ENCODE measurements at regions not wholly inside any gene's neighbourhood (a gene's known extent, or its start where the extent isn't known, plus 50 kb on each side); places are given as distances from the start of the nearest gene placed in this dataset.

DNA sequence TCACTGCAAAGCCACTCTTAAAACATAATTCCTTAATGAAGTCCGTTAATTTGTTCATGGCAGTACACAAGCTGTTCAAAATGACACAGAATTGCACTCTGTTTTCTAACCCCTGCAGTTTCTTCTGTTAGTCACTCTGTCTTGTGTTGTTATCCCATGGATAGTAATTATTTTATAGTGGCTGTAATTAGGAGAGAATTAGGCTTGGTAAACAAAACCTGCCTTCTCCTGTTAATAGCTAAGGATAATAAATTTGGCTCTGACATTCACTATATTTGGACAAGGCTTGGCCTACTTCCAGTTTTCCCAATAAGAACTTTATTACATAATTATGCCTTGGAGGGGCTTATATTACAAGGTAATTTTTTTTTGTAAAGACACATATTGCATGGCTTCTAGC, 330.3 kb upstream of the FIGN start:
- no peaks in the 10 kb centered on the region for H3K4me1 Mint-ChIP-seq
- 50% methylated on average over 1 of the region's 1 CpG for WGBS (ENCODE audit: insufficient coverage)
- TF ChIP-seq, protein P1, sequence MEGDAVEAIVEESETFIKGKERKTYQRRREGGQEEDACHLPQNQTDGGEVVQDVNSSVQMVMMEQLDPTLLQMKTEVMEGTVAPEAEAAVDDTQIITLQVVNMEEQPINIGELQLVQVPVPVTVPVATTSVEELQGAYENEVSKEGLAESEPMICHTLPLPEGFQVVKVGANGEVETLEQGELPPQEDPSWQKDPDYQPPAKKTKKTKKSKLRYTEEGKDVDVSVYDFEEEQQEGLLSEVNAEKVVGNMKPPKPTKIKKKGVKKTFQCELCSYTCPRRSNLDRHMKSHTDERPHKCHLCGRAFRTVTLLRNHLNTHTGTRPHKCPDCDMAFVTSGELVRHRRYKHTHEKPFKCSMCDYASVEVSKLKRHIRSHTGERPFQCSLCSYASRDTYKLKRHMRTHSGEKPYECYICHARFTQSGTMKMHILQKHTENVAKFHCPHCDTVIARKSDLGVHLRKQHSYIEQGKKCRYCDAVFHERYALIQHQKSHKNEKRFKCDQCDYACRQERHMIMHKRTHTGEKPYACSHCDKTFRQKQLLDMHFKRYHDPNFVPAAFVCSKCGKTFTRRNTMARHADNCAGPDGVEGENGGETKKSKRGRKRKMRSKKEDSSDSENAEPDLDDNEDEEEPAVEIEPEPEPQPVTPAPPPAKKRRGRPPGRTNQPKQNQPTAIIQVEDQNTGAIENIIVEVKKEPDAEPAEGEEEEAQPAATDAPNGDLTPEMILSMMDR (IDR thresholded peaks at IDR 0.05) = no peak
- H3K4me3 Mint-ChIP-seq = no peak overlapping the region
- no peaks in the 10 kb centered on the region for H3K27me3 Mint-ChIP-seq (ENCODE audit: low read depth in 2 of 2)
- H3K9me3 Mint-ChIP-seq = peaks cover 2% of the 10 kb centered on the region in 2 donors
- no peak for DNase-seq
- ATAC-seq = no peak
- Histone ChIP-seq H3K9me3 (ENCODE audit: control insufficient read depth, insufficient read depth, low read length) (no peaks in the 10 kb centered on the region), H3K4me3 (ENCODE audit: low read length) (no peak overlapping the region), H3K27me3 (ENCODE audit: control insufficient read depth, insufficient read depth, low read length) (no peaks in the 10 kb centered on the region), H3K27ac (ENCODE audit: low read length) (no peak overlapping the region), H3K4me1 (ENCODE audit: control insufficient read depth, insufficient read depth, low read length) (no peaks in the 10 kb centered on the region), H3K36me3 (ENCODE audit: control insufficient read depth, insufficient read depth, low read length) (no peaks in the 10 kb centered on the region)
- intact Hi-C loops (cut with micrococcal nuclease) = no loop called here
- H3K27ac Mint-ChIP-seq = no peak overlapping the region
- H3K36me3 Mint-ChIP-seq = no peaks in the 10 kb centered on the region

DNA sequence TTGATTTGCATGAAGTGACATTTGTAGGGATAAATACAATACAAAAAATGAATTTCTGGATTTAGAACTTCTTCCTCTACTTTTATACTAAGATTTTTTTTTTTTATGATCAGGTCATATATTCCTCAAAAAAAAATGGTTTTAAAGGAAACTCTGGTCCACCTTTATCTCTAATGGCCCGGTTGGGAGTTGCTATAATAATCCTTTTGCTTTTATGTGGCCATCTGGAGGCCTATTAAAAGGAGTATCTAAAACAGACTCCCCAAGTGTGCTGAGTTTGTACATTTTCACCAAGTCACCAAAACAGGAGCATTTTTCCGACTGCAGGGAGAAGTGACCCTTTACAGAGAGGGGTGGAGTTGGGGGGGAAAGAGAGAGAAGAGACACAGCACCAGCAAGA, 329.2 kb upstream of the FIGN start:
- no peaks in the 10 kb centered on the region for H3K4me1 ChIP-seq (ENCODE audit: control insufficient read depth, insufficient read depth, low read length)
- intact Hi-C loops (cut with micrococcal nuclease) = no loop called here
- ATAC-seq (no peak), DNase-seq (no peak)
- TF ChIP-seq, protein P1 (IDR thresholded peaks at IDR 0.05) = no peak
- H3K9me3 ChIP-seq (ENCODE audit: control insufficient read depth, insufficient read depth, low read length) = no peaks in the 10 kb centered on the region
- H3K27ac Mint-ChIP-seq = no peak overlapping the region
- H3K4me1 Mint-ChIP-seq = no peaks in the 10 kb centered on the region
- H3K9me3 Mint-ChIP-seq = peaks cover 2% of the 10 kb centered on the region in 2 donors
- H3K4me3 ChIP-seq (ENCODE audit: low read length) = no peak overlapping the region
- H3K27me3 ChIP-seq (ENCODE audit: control insufficient read depth, insufficient read depth, low read length) = no peaks in the 10 kb centered on the region
- H3K4me3 Mint-ChIP-seq = no peak overlapping the region
- no peaks in the 10 kb centered on the region for H3K36me3 Mint-ChIP-seq
- no peaks in the 10 kb centered on the region for H3K27me3 Mint-ChIP-seq (ENCODE audit: low read depth in 2 of 2)
- no peaks in the 10 kb centered on the region for H3K36me3 ChIP-seq (ENCODE audit: control insufficient read depth, insufficient read depth, low read length)
- 93% methylated on average over 2 of the region's 2 CpGs for WGBS (ENCODE audit: insufficient coverage)
- no peak overlapping the region for H3K27ac ChIP-seq (ENCODE audit: low read length)

DNA sequence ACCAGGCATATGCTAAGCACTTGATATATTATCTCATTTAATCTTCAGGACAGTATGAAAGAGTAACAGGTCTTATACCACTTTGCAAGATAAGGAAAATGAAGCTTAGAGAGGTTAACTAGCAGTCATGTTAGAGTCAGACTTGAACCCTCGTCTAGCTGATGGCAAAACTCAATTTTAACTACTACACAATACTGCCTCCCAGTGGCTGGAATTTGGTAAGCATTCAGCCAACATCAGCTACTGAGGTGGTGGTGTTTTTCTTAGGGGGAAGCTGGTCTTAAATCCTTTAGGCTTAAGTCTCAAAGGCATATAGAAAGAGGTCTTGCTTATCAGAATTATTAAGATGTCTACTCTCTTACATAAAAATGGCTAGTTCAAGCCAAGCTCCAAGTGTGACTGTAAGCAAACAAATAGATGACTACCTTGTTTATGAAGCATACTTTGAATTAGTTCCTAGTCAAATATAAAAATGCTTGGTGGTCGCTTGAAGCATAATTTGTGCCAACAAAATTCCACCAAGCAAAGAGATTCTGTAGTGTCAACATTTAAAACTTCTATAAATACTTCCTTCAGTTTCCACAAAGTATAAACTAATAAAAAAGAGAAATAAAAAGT, 325.4 kb upstream of the FIGN start:
- no peak overlapping the region for H3K27ac Mint-ChIP-seq
- 88% methylated on average over 1 of the region's 2 CpGs for whole genome bisulfite sequencing (ENCODE audit: insufficient coverage)
- H3K36me3 Mint-ChIP-seq = no peaks in the 10 kb centered on the region
- H3K9me3 Mint-ChIP-seq = peaks cover 2% of the 10 kb centered on the region in 2 donors
- H3K4me3 Mint-ChIP-seq = no peak overlapping the region
- no peaks in the 10 kb centered on the region for H3K9me3 ChIP-seq (ENCODE audit: control insufficient read depth, insufficient read depth, low read length)
- DNase-seq (no peak), ATAC-seq (no peak)
- H3K27me3 ChIP-seq (ENCODE audit: control insufficient read depth, insufficient read depth, low read length) = no peaks in the 10 kb centered on the region
- intact Hi-C loops (cut with micrococcal nuclease) = no loop called here
- no peaks in the 10 kb centered on the region for H3K36me3 ChIP-seq (ENCODE audit: control insufficient read depth, insufficient read depth, low read length)
- no peaks in the 10 kb centered on the region for H3K4me1 ChIP-seq (ENCODE audit: control insufficient read depth, insufficient read depth, low read length)
- no peak overlapping the region for H3K4me3 ChIP-seq (ENCODE audit: low read length)
- no peaks in the 10 kb centered on the region for H3K4me1 Mint-ChIP-seq
- TF ChIP-seq, protein P1 (IDR thresholded peaks at IDR 0.05) = no peak
- H3K27ac ChIP-seq (ENCODE audit: low read length) = no peak overlapping the region
- no peaks in the 10 kb centered on the region for H3K27me3 Mint-ChIP-seq (ENCODE audit: low read depth in 2 of 2)

DNA sequence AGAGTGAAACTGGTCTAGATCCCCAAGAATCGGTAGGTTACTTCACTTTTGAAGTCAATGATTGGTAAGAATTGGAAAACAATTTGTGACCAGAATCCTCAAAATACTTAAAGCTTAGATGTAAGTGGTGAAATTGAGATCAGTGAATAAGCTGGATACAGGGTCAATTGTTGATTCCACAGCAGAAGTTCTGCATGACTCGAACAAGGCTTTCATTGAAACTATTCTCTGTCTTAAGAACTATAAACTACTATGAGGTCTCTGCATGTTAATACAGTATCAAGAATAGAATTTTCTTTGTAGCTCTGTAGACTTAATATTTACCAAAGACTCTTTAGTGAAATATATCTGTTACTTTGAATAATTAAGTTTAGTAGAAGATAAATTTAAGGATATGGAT, 324.2 kb upstream of the FIGN start:
- TF ChIP-seq, protein P1 (IDR thresholded peaks at IDR 0.05) = no peak
- 78% methylated on average over 1 of the region's 2 CpGs for WGBS (ENCODE audit: insufficient coverage)
- Histone ChIP-seq H3K4me3 (ENCODE audit: low read length) (no peak overlapping the region), H3K27ac (ENCODE audit: low read length) (no peak overlapping the region), H3K36me3 (ENCODE audit: control insufficient read depth, insufficient read depth, low read length) (no peaks in the 10 kb centered on the region), H3K9me3 (ENCODE audit: control insufficient read depth, insufficient read depth, low read length) (no peaks in the 10 kb centered on the region), H3K27me3 (ENCODE audit: control insufficient read depth, insufficient read depth, low read length) (no peaks in the 10 kb centered on the region), H3K4me1 (ENCODE audit: control insufficient read depth, insufficient read depth, low read length) (no peaks in the 10 kb centered on the region)
- no peak overlapping the region for H3K4me3 Mint-ChIP-seq
- H3K4me1 Mint-ChIP-seq = no peaks in the 10 kb centered on the region
- no peak overlapping the region for H3K27ac Mint-ChIP-seq
- no peaks in the 10 kb centered on the region for H3K27me3 Mint-ChIP-seq (ENCODE audit: low read depth in 2 of 2)
- peaks cover 2 to 5% of the 10 kb centered on the region in 2 donors for H3K9me3 Mint-ChIP-seq
- H3K36me3 Mint-ChIP-seq = no peaks in the 10 kb centered on the region
- intact Hi-C loops (cut with micrococcal nuclease) = no loop called here
- DNase-seq (no peak), ATAC-seq (no peak)
